AG20443 (cell line): ENCODE measurements at regions not wholly inside any gene's neighbourhood (a gene's known extent, or its start where the extent isn't known, plus 50 kb on each side); places are given as distances from the start of the nearest gene placed in this dataset.

Source experiments
- DNase-seq: peaks from one replicate; pipeline ENCODE4 v3.0.0; 2012; ENCODE audit warnings: low spot score, mixed read lengths

DNA sequence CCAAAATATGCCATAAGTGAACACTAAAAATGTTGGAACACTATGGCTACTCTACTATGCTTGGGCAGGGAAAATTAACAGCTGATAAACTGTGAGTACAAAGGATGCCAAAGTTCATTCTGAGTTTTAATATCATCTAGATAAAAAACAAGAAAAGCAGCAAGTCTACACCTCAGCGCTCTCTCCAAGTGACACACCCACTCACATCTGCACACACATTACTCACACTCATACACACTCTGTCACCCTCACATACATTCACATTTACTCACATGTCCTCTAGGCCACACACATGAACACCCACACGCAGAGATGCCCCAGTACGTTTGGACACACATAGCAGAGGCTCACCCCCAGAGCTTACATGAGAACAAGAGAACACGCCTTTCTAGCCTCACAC, 87.3 kb upstream of the RAB4A start:
- DNase-seq, result no peak

DNA sequence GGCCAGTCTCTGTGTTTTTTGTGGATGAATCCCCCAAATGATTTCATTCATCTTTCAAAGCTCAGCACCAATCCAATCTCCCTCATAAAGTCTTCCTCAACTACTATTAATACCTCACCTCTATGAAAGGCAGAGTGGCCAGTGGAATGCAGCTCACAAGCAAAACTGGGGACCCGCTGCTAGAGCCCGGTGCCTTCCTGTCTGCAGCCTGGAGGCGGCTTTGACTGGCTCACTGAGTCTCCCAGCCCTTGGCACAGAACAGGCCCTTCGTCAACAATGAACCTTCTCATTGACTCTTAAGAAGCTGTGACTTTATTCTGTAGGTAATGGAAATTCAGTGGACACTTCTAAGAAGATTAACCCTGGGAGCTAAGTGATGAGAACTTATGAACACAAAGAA, 86.8 kb upstream of the RAB4A start:
- no peak for DNase-seq

DNA sequence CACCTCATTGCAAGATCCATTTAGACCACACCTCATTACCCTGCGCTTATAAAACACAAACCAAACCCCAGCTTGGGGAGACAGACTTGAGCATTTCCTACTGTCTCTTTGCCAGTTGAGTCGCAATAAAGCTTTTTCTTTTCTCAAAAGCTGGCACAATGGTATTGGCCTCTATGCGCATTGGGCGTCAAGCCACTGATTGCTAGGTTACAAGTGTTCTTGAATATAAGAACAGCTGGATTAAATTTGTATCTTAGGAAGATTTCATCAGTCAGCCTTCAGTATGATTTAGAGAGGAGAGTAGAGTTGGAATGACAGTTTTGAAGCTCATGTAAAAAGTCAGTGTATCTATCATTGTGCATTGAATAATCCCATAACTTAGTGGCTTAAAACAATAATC, 84.9 kb upstream of the RAB4A start:
- no peak for DNase-seq

DNA sequence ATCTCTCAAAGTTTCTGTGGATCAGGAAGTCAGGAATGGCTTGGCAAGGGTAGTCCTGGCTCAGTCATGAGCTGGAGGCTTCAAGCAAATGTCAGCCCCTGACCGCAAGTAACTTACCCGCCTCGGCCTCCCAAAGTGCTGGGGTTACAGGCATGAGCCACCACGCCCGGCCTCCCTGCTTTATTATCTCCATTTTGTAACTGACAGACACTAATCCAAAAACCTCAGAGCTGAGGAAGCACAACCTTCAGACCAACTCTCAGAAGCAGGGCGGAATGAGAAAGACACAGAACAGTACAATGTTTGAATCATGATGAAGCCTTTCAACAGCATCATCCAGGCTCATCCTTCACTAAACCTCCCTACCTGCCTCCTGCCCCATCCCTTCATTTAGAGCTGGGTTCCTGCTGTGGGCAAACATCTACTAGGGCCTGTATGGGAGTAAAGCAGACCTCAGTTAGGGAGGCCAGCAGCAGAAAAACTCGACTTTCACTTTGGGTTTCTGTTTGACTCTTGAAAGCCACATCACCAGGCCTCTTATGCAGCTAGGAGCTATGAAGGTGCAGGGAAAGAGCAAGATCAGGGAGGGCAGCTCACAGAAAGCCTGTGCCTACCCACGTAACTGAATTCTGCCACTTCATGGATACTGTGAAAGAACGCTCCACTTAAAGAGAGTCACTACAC, 84.4 kb upstream of the RAB4A start:
- no peak for DNase-seq

DNA sequence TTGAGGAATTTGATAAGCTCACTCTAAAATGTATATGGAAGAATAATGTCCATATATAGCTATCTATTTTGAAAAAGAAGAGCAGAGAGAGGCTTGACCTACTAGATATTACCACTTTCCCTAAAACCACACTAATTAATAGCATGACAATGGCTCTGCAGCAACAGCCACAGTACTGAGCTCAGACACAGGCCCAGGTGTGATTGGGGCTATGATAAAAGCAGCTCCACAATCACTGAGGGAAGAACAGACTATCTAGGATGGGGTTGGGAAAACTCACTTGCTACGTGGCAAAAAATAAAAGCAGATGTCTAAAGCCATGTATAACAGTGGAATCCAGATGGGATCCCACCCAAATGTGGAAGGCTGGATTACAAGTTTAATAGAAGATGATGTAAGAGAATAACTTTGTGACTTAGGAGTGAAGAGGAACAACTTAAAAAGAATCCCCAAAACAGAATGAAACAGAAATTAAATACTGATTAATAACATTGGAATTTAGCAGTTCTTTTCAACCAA, 80.8 kb upstream of the RAB4A start:
- DNase-seq, result peak; percentile 34

DNA sequence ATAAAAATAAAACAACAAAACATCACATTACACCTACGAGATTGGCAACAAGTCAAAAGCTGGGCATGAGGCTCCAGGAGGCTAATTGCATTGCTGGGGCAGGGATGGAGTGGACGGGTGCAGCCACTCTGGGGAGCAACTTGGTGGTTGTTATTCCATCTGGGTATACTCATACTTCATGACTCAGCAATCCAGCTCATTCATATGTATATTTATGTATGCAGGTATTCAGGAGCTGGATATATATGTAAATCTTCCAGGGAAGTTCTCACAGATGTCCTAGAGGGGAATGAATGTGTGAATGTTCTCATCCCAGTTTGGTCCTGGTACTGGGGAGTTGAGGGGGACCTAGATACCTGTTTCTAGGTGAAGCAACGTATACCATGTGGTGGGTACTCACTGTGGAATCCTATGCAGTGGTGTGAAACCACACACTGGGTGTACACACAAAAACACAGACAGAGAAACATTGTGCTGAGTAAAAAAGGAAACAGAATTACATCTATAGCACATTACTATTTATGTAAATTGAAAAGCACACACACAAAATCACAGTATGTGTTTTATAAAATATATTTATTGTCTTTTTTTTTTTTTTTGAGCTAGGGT, 79.7 kb upstream of the RAB4A start:
- DNase-seq, result no peak

DNA sequence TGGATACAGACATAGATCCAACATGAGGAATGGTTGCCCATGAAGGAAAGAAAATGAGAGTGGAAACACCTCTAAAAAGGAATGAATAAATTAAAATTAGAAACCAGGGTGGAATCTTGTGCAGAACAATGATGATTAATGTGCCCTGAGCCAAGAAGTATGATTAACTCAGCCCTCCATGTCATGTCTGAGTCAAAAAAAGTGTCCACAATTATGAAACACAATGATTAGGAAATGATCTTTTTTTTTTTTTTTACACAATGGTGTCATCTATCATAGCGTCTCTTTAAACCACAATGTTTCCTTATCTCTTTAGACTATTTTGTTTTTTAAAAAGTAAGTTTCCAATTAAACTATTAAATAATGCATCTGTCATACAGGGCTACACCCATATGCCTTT, 78.9 kb upstream of the RAB4A start:
- peak; percentile 66 for DNase-seq

DNA sequence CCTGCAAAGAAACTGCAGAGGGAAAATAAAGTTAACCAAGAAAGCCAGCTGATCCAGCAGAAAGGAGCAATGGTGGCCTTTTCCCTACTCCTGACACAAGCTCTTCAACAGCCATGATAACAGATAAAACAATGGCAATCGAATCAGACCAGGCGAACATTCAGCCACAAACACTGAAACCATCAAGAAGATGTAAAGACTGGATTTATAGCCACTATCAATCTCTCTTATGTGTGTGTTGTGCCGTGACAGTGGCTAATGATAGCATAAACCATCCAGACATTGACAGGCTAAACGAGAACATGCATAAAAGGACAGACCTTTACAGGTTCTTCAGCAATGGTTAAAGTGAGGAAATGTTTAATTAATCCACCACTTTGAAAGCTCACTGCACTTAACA, 78.1 kb upstream of the RAB4A start:
- DNase-seq, result no peak

DNA sequence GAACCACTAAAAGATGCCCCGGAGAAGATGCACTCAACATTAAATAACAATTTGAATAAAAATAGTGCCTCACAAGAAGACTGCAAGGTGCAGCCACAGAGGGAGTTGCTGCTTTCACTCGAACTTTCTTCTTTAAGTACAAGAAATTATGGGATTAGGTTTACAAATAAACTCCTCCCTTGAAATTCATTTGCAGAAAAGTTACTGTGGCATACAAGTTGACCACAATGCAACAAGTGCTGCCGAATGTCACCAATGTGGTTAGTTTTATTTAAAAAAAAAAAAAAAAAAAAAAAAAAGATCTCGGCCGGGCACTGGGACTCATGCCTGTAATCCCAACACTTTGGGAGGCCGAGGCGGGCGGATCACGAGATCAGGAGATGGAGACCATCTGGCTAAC, 76.8 kb upstream of the RAB4A start:
- no peak for DNase-seq

DNA sequence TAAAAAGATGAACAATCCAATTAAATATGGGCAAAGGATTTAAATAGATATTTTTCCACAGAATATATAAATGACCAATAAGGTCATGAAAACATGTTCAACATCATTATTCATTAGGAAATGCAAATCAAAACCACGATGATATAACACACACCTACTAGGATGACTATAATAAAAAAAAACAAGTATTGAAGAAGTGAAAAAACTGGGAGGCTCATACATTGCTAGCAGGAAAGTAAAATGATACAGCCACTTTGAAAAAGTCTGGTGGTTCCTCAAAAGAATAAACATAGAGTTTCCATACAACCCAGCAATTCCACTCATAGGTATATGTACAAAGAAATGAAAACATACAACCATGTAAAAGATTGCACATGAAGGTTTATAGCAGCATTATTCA, 75.7 kb upstream of the RAB4A start:
- DNase-seq, result no peak

DNA sequence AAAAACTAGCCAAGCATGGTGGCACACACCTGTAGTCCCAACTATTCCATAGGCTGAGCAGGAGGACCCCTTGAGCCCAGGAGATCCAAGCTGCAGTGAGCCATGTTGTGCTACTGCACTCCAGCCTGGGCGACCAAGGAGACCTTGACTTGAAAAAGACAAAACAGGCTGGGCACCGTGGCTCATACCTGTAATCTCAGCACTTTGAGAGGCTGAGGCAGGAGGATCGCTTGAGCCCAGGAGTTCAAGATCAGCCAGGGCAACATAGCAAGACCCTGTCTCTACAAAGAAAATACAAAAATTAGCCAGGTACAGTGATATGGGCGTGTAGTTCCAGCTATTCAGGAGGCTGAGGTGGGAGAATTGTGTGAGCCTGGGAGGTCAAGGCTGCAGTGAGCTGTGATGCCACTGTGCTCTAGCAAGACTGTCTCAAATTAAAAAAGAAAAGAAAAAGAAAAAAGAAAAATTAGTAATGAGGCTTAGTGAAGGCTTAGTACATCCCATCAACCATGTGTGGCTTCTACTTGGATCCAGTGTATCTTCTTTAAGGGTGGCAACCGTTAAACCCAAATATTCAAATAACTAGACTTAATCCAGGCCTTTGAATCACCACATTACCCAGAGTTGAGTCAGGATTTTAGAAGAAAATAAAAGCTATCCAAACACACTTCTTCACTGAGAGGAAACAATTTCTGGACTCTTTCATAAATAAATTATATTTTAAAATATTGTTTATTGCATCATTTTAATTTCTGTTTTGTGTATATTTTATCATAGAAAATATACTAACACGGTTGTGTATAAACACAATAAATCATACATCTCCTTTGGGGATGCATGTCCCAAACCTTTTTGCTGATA, 74.3 kb upstream of the RAB4A start:
- peak; percentile 67 for DNase-seq

DNA sequence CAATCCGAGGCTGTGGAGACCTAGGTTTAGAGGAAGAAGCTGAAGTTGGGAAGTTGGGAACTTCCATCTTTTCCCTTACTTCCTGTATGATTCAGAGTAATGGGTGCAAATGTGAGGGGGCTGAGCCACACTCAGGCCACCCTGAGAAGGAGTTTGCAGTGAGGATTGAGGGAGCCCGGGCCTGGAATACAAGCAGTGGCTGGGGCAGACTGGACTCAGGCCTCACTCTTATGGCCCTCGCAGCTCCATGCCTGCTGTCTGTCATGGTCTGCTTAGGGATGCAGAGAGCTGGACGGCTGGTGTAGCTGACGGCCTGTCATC, 73.7 kb upstream of the RAB4A start:
- no peak for DNase-seq

DNA sequence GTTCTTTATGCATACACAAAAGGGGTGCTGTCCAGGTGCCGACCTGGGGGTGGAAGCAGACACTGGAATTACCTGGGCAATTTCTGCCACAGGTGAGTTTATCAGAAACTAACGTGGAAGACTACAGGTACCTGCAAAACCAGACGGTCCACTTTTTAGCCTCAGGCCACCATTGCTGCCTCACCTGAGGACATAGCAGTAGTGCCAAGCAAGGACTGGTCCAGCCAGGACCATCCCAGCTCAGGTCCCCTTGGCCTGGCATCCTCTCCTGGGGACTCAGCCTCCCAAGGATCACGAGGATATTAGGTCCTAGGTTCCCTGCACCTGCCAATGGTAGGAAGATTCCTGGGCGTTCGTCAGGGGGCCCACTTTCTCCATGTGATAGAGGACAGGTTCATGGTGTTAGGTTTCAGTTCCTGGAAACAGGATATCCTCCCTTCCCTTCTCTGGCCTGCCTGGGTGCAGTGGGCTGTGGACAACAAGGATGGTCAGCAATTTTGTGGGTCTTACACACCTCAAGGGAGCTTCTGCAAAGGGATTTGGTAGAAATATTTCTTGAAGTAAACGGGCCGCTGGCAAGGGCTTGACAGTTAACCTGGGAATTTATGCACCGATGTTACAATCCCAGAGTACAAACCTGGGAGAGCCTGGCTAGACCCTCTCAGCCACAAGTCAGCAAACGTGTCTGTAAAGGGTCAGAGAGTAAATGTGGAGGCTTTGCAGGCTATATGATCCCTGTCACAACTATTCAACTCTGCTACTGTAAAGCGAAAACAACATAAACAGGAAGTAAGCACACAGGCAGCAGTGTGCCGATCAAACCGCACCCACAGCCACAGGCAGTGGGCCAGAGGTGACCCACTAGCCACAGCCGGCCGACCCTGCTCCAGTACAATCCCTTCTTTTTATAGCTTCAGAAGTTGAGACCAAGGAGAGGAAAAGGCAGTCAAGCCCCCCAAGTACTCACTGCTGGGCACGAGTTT, 71.4 kb upstream of the RAB4A start:
- DNase-seq, result no peak

DNA sequence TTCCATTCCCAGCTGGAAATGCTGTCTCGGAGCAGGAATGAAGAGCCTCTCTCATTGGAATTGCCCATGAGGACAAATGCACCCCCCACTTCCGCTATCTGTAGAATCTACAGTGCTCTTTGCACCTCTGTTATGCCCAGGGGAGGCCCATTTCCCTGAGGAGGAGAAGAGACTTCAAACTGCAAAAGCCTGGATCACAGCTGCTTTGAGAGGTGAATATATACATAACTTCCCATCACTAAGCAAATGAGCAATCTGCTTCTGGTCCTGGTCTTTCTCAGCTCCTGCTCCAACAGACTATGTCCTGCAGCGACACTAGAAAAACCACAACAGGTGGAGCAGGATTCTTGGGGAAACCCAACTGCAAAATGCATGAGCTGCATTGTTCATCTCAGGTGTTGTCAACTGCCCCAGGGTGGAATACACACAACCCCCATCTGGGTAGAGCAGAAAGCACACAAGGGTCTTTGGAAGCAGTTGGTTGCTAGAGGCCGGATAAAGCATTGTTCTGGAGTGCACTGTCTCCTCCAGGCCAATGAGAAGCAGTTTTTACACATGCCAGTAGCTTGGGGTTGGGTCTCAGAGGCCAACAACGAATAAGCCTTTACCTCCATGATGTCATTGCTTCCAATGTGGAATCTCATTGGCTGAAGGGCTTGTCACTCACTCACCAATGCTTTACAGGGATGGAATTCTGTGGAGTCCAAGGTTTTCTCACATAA, 67.7 kb upstream of the RAB4A start:
- no peak for DNase-seq

DNA sequence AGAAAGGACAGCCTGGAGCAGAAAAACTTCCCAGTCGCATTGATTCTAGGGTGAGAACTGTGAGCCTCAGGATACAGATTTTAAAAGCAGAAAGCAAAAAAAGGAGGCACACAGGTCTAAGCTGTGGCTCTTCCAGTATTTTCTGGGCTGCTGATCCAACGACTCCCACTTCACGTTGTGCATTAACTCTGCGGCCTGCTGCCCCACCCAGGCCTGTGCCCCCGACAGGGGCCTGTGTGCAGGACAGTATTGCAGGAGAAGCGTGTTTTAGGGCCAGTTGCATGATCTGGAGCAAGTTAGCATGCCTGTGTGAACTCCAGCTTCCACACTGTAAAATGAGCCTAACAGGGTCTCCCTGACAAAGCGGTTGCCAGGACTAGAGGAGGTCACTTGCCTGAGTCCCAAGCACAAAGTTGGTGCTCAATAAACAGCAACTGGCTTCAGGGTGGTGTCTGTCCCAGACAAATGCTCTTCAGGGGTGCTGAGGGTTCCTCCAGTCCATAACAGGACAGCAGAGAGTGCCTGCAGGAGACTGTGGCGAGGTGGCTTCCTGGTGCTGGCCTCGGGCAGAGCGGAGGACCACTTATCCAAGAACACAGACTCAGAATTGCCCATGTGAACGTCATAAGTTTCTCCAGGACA, 66.8 kb upstream of the RAB4A start:
- DNase-seq, result no peak

DNA sequence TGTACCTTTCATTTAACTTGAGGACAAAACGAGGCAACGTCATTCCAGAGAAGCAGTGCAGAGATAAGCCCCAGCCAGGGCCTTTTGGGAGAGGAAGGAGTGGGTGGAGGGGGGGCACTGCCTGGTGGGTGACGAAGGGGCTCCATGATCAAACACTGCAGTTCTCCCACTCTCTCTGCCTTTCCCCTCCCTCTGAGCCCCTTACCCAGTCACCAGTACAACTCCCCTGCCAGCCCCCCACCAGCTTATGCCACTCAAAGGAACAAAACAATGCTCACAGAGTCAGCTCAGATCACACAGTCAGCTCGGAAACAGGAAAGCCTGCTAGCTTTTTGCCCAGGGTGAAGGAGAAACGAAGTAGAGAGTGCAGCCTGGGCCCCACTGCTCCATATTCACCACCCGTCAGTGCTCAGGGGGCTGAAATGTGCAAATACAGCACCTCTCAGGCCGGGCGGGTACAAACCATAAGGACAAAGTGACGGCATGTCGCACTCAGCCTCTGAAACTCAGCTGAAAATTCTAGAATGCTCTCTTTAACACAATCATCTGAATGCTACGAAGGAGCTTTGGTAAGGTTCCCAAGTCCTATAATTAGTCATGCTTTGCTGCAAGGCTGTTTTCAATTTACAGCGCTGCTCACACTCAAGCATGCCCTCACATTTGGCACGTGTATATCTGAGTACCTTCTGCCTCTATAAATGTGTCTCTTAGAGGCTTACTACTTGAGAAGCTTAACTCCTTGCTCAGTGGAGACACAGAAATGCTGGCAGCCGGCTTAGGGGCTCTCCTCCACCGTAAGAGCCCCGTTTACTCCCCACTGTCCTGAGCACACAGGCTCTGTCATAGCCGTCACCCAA, 65.8 kb upstream of the RAB4A start:
- peak; percentile 81 for DNase-seq

DNA sequence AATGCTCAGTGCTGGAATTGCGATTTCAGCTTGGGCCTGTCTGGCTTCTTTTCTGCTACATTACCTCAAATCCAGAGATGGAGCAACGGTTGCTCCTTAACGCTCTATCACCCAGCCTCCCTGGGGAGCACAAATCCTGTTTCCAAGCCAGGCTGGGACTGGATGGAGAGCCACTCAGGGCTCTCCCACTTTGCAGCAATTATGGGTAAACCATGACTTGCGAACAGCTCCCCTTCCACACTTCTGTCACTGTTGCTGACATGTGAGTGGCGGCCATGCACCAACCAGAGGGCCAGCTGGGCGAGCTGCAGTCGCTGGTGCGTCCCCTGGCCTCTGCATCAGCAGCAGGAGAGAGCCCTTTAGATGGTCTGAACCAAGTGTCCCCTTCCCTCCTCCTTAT, 65.1 kb upstream of the RAB4A start:
- no peak for DNase-seq

DNA sequence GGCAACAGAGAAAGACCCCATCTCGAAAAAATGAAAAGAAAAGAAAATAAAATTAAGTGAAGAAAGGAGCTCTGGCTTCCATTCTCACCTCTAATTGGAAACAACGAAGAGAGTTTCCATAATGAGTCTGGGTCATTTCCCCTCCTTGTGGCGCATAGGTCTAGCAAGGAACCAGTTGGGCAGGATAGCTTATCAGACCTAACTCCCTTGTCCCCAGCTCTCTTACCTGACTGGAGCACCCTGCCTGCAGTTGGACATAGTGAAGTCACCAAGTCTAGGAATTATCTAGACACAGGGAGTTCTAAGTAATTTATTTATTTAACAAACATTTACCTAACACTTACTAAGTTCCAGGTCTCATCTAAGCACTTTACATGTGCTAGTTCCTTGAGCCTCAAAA, 63.0 kb upstream of the RAB4A start:
- DNase-seq, result no peak

DNA sequence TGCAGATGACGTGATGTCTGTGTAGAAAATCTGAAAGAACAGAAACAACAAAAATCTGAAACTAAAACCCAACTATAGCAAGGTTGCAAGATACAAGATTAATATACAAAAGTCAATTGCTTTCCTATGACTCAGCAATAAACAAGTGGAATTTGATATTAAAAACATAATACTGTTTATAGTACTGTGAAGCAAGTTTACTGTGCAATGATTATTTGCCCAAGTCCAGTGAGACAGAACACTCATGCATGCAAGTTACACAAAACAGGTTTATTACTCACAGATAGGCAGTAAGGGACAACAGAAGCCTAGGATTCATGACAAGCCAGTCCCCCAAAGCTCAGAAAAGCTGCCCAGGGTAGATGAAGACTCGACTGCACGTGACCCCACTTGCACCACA, 62.4 kb upstream of the RAB4A start:
- no peak for DNase-seq

DNA sequence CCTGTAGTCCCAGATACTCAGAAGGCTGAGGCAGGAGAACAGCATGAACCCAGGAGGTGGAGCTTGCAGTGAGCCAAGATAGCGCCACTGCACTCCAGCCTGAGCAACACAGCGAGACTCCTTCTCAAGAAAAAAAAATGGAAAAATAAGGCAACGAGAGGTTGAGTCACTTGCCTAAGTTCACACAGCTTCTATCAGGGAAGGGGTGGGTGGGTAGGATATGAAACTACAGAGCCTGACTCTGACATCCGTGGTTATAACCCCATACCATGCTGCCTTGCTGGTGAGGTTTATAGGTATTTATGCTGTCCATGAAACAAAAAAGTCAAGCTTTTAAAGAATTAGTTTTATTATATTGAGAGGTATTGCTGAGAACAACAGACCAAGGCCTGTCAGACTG, 61.5 kb upstream of the RAB4A start:
- DNase-seq, result no peak
